Endothelial cell of umbilical vein (primary cell): ENCODE measurements at regions not wholly inside any gene's neighbourhood (a gene's known extent, or its start where the extent isn't known, plus 50 kb on each side); places are given as distances from the start of the nearest gene placed in this dataset.

ENCODE experiments used
- MYC ChIP-seq: IDR thresholded peaks from one replicate; pipeline ENCODE4 v1.6.1; 2011; ENCODE audit warnings: mild to moderate bottlenecking, low read depth, low read length
- POLR2A ChIP-seq: IDR thresholded peaks from 2 replicates; pipeline ENCODE4 v1.6.1; 2012; ENCODE audit warnings: low read depth, mild to moderate bottlenecking, control low read depth, low read length
- POLR2AphosphoS5 ChIP-seq: IDR thresholded peaks from 2 replicates; pipeline ENCODE4 v1.6.1; 2012; ENCODE audit warnings: low read depth, mild to moderate bottlenecking, control low read depth, low read length, moderate library complexity; ENCODE audit not compliant: insufficient read depth
- TF ChIP-seq, protein P1 (sequence below), 2 donors: IDR thresholded peaks; 1 replicate in 1 of 2; 2 replicates in 1 of 2; pipeline ENCODE4 v1.5.1; 2011; ENCODE audit warnings: low read length in 2 of 2, mild to moderate bottlenecking in 2 of 2, moderate library complexity in 2 of 2, control low read depth in 1 of 2, inconsistent platforms in 1 of 2, low read depth in 1 of 2; ENCODE audit not compliant: insufficient read depth in 1 of 2; ENCODE audit errors: extremely low read depth in 1 of 2

DNA sequence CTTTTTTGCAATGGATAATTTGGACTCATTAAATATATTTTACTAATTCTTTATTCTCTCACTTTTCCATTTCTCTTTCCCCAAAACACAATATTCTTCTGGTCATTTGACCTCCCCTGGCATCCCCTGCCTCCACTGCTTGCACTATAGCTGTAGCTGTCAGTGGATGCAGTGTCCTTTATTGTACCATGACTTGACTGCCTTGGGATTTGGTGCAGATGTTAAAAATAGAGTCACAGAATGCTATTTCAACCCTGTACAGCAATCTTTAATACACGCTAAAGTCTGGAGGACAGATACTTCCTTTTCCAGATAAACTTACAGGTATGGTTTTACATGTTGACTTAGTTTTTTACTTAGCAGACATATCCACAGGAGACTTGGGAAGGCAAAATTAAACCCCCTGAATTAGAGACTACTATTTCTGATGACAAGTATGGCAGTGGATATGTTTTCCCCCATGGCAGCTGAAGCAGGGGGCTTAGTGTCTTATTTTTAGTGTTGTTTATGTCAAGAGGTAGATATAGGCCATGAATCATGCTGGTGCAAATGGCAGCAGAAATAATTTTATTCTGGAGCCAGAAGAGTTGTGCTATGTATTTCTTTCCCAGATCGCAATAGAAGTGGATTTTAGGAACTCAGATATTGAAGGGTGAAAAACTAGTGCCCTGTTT lies 461.4 kb downstream of the NAF1 start:
- TF ChIP-seq POLR2A (no peak), MYC (no peak), POLR2AphosphoS5 (no peak)
- TF ChIP-seq, protein P1, sequence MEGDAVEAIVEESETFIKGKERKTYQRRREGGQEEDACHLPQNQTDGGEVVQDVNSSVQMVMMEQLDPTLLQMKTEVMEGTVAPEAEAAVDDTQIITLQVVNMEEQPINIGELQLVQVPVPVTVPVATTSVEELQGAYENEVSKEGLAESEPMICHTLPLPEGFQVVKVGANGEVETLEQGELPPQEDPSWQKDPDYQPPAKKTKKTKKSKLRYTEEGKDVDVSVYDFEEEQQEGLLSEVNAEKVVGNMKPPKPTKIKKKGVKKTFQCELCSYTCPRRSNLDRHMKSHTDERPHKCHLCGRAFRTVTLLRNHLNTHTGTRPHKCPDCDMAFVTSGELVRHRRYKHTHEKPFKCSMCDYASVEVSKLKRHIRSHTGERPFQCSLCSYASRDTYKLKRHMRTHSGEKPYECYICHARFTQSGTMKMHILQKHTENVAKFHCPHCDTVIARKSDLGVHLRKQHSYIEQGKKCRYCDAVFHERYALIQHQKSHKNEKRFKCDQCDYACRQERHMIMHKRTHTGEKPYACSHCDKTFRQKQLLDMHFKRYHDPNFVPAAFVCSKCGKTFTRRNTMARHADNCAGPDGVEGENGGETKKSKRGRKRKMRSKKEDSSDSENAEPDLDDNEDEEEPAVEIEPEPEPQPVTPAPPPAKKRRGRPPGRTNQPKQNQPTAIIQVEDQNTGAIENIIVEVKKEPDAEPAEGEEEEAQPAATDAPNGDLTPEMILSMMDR (IDR thresholded peaks at IDR 0.05; ENCODE audit: extremely low read depth in 1 of 2, insufficient read depth in 1 of 2, low read depth in 1 of 2, low read length in 2 of 2), result no peak
